A549 (cell line): ENCODE measurements at regions not wholly inside any gene's neighbourhood (a gene's known extent, or its start where the extent isn't known, plus 50 kb on each side); places are given as distances from the start of the nearest gene placed in this dataset.

Source experiments
- ATAC-seq, 2 experiments: fragments of 200-7000 bp in 1 of 2; fragments of >200 bp in 1 of 2; cut with Nextera tagmentation in 1 of 2; cut with Tn5 transposase in 1 of 2; 3 replicates each; pipeline versions ENCODE4 v1.8.0 to v1.9.1; 2018 to 2020; ENCODE audit warnings: mild to moderate bottlenecking in 1 of 2, moderate library complexity in 1 of 2
- CTCF ChIA-PET: fragments of 300-600 bp; sonication (Branson Sonifier 250); formaldehyde crosslinking; extraction: SDS; loops from one replicate; lab custom pipeline; 2021; ENCODE audit warnings: antibody characterized with exemption, inconsistent platforms; lab: Yijun Ruan, JAX
- POLR2A ChIA-PET: fragments of 350-600 bp; formaldehyde crosslinking; extraction: SDS; loops from one replicate; lab custom pipeline; 2021; ENCODE audit warnings: antibody characterized with exemption, inconsistent platforms; lab: Yijun Ruan, JAX
- DNase-seq, 2 experiments: peaks; one replicate each; pipeline versions ENCODE4 v3.0.0 to v3.0.0-alpha.2; 2011 to 2016; ENCODE audit warnings: low read depth in 1 of 2, low spot score in 1 of 2
- FAIRE-seq: peaks from 2 replicates; lab custom pipeline; 2011; peaks lifted over from hg19 to GRCh38; lab: Jason Lieb, UNC
- H3K27ac ChIP-seq, 2 experiments: fragments of >200 bp; sonication (Bioruptor Twin); formaldehyde crosslinking; 3 replicates each; pipeline ENCODE4 v1.5.1; 2016 to 2017
- H3K4me1 ChIP-seq: fragments of >200 bp; sonication (Bioruptor Twin); formaldehyde crosslinking; 3 replicates; pipeline ENCODE4 v1.6.1; 2016
- H3K4me2 ChIP-seq: fragments of >200 bp; sonication (Bioruptor Twin); formaldehyde crosslinking; 3 replicates; pipeline ENCODE4 v1.6.1; 2016
- H3K4me3 ChIP-seq: fragments of >200 bp; sonication (Bioruptor Twin); formaldehyde crosslinking; 3 replicates; pipeline ENCODE4 v1.5.1; 2016
- H3K9me3 ChIP-seq: fragments of >200 bp; sonication (Bioruptor Twin); formaldehyde crosslinking; 3 replicates; pipeline ENCODE4 v1.6.1; 2016
- BCL3 ChIP-seq: fragments of >200 bp; sonication (Bioruptor Twin); formaldehyde crosslinking; IDR thresholded peaks from 3 replicates; pipeline ENCODE4 v1.6.1; 2016
- BHLHE40 ChIP-seq: IDR thresholded peaks from 2 replicates; pipeline ENCODE4 v1.6.1; 2012; ENCODE audit warnings: low read depth, low read length, inconsistent platforms
- CBX2 ChIP-seq: fragments of 200-600 bp; sonication (generic); IDR thresholded peaks from 2 replicates; pipeline ENCODE4 v1.6.1; 2016; ENCODE audit warnings: low read depth, mild to moderate bottlenecking, borderline replicate concordance
- CEBPB ChIP-seq, 2 experiments: fragments of >200 bp in 1 of 2; sonication (Bioruptor Twin) in 1 of 2; formaldehyde crosslinking in 1 of 2; IDR thresholded peaks; 2 replicates each; pipeline ENCODE4 v1.6.1; 2012 to 2016
- CHD2 ChIP-seq: fragments of 150-350 bp; IDR thresholded peaks from 2 replicates; pipeline ENCODE4 v1.6.1; 2014; ENCODE audit warnings: low read length; ENCODE audit not compliant: partially characterized antibody
- CHD4 ChIP-seq: fragments of 200-600 bp; sonication (generic); IDR thresholded peaks from 2 replicates; pipeline ENCODE4 v1.6.1; 2016; ENCODE audit warnings: antibody characterized with exemption, mild to moderate bottlenecking, borderline replicate concordance
- EHMT2 ChIP-seq: fragments of 200-600 bp; sonication (generic); IDR thresholded peaks from 2 replicates; pipeline ENCODE4 v1.6.1; 2016; ENCODE audit warnings: antibody characterized with exemption, low read depth, mild to moderate bottlenecking, moderate library complexity
- EP300 ChIP-seq, 2 experiments: fragments of >200 bp; sonication (Bioruptor Twin); formaldehyde crosslinking; IDR thresholded peaks; 2 replicates in 1 of 2; 3 replicates in 1 of 2; pipeline ENCODE4 v1.6.1; 2016 to 2017
- FOSB ChIP-seq: fragments of 250-450 bp; sonication (Bioruptor Pico); IDR thresholded peaks from 2 replicates; pipeline ENCODE4 v1.5.0; 2020; ENCODE audit warnings: mild to moderate bottlenecking, moderate library complexity
- FOXS1 ChIP-seq: fragments of 250-450 bp; sonication (Bioruptor Pico); IDR thresholded peaks from 2 replicates; pipeline ENCODE4 v1.5.0; 2020; ENCODE audit warnings: mild to moderate bottlenecking, moderate library complexity
- HES2 ChIP-seq: fragments of >200 bp; sonication (Bioruptor Twin); formaldehyde crosslinking; IDR thresholded peaks from 2 replicates; pipeline ENCODE4 v1.6.1; 2016
- HEYL ChIP-seq: fragments of 250-450 bp; sonication (Bioruptor Pico); IDR thresholded peaks from 2 replicates; pipeline ENCODE4 v1.8.0; 2021; ENCODE audit warnings: mild to moderate bottlenecking, moderate library complexity
- JUN ChIP-seq, 2 experiments: fragments of >200 bp; sonication (Bioruptor Twin); formaldehyde crosslinking; IDR thresholded peaks; 2 replicates in 1 of 2; 3 replicates in 1 of 2; pipeline ENCODE4 v1.6.1; 2016 to 2017
- JUNB ChIP-seq: fragments of >200 bp; sonication (Bioruptor Twin); formaldehyde crosslinking; IDR thresholded peaks from 2 replicates; pipeline ENCODE4 v1.6.1; 2016
- KDM5A ChIP-seq: fragments of 200-600 bp; sonication (generic); IDR thresholded peaks from 2 replicates; pipeline ENCODE4 v1.6.1; 2016; ENCODE audit warnings: antibody characterized with exemption, mild to moderate bottlenecking
- MAFK ChIP-seq: fragments of 450-650 bp; IDR thresholded peaks from 2 replicates; pipeline ENCODE4 v1.6.1; 2014; ENCODE audit not compliant: partially characterized antibody
- MYC ChIP-seq: IDR thresholded peaks from 2 replicates; pipeline ENCODE4 v1.6.1; 2012; ENCODE audit warnings: mild to moderate bottlenecking, inconsistent platforms, low read length, improper control_type of control experiment, borderline replicate concordance
- NPAS2 ChIP-seq: fragments of 250-450 bp; sonication (Bioruptor Pico); IDR thresholded peaks from 2 replicates; pipeline ENCODE4 v1.8.0; 2022; ENCODE audit warnings: mild to moderate bottlenecking, moderate library complexity, borderline replicate concordance
- PBX3 ChIP-seq: IDR thresholded peaks from 2 replicates; pipeline ENCODE4 v1.6.1; 2012
- POLR2A ChIP-seq: IDR thresholded peaks from 2 replicates; pipeline ENCODE4 v1.6.1; 2012; ENCODE audit warnings: mild to moderate bottlenecking, low read length
- POLR2AphosphoS2 ChIP-seq: conservative IDR thresholded peaks from 2 replicates; pipeline ENCODE4 v1.6.1; 2012; ENCODE audit warnings: low read length, improper control_type of control experiment, inconsistent platforms
- RAD21 ChIP-seq, 2 experiments: fragments of >200 bp in 1 of 2; sonication (Bioruptor Twin) in 1 of 2; formaldehyde crosslinking in 1 of 2; IDR thresholded peaks in 1 of 2; conservative IDR thresholded peaks in 1 of 2; 2 replicates in 1 of 2; 3 replicates in 1 of 2; pipeline ENCODE4 v1.6.1; 2012 to 2018; ENCODE audit warnings: inconsistent platforms in 1 of 2
- RARB ChIP-seq: fragments of 250-450 bp; sonication (Bioruptor Pico); IDR thresholded peaks from 2 replicates; pipeline ENCODE4 v1.8.0; 2021; ENCODE audit warnings: mild to moderate bottlenecking, moderate library complexity
- REST ChIP-seq: fragments of 200-600 bp; sonication (generic); IDR thresholded peaks from 2 replicates; pipeline ENCODE4 v1.6.1; 2016; ENCODE audit warnings: antibody characterized with exemption, mild to moderate bottlenecking, moderate library complexity
- TP53 ChIP-seq: fragments of 250-450 bp; sonication (Bioruptor Pico); IDR thresholded peaks from 2 replicates; pipeline ENCODE4 v1.5.0; 2021; ENCODE audit warnings: mild to moderate bottlenecking, moderate library complexity
- ZNF302 ChIP-seq: fragments of 250-450 bp; sonication (Bioruptor Pico); IDR thresholded peaks from 2 replicates; pipeline ENCODE4 v1.9.0; 2021; ENCODE audit warnings: inconsistent platforms, mild to moderate bottlenecking, moderate library complexity
- WGBS: methylation state at CpG from one replicate; pipeline ENCODE4 v1.1.6; 2017; ENCODE audit errors: missing lambda C conversion rate; 5-methylcytosine and 5-hydroxymethylcytosine counted together
- TF ChIP-seq, protein P1 (sequence below): IDR thresholded peaks from 2 replicates; pipeline ENCODE4 v1.6.1; 2012

- no peak overlapping the region for H3K27ac ChIP-seq
- ChIA-PET CTCF (no interaction called here), POLR2A (no interaction called here)
- no peak overlapping the region for H3K4me2 ChIP-seq
- FAIRE-seq (no peak), ATAC-seq (no peak), DNase-seq (no peak)
- no peak overlapping the region for H3K4me3 ChIP-seq
- H3K4me1 ChIP-seq: no peaks in the 10 kb centered on the region
- no peaks in the 10 kb centered on the region for H3K9me3 ChIP-seq
- TF ChIP-seq CEBPB (IDR thresholded peaks at IDR 0.05): no peak
- TF ChIP-seq CHD2: no peak
- no peak for TF ChIP-seq EHMT2
- no peak for TF ChIP-seq RAD21 (conservative IDR thresholded peaks at IDR 0.05 in 1 of 2, IDR thresholded peaks at IDR 0.05 in 1 of 2)
- no peak for TF ChIP-seq POLR2A
- TF ChIP-seq FOSB (CRISPR knock-in tag): no peak
- no peak for TF ChIP-seq CBX2
- TF ChIP-seq PBX3: no peak
- no peak for TF ChIP-seq HEYL (CRISPR knock-in tag)
- TF ChIP-seq BHLHE40: no peak
- no peak for TF ChIP-seq POLR2AphosphoS2
- TF ChIP-seq MAFK: no peak
- no peak for TF ChIP-seq TP53
- TF ChIP-seq MYC: no peak
- TF ChIP-seq, protein P1, sequence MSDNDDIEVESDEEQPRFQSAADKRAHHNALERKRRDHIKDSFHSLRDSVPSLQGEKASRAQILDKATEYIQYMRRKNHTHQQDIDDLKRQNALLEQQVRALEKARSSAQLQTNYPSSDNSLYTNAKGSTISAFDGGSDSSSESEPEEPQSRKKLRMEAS: no peak
- TF ChIP-seq NPAS2 (CRISPR knock-in tag): no peak
- no peak for TF ChIP-seq KDM5A
- TF ChIP-seq, all 56 proteins: peak for 0
- WGBS: 45% methylated on average over 4 of the region's 4 CpGs
Observed at GRCh38 chr5:112612663-112613062, 125.0 kb upstream of the APC start.

DNA sequence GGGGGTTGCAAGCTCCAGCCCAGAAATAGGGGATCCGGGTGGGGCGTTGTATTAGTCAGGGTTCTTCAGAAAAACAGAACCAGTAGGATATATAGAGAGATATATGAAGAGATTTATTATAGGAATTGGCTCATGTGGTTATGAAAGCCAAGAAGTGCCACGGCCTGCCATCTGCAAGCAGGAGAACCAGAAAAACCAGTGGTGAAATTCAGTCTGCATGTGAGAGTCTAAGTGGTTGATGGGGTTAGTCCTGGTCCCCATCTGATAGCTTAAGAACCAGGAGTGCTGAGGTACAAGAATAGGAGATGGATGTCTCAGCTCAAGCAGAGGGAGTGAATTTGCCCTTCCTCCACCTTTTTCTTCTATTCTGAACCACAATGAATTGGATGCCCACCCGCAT is 123.4 kb upstream of the APC start:
- Histone ChIP-seq H3K4me3 (no peak overlapping the region), H3K27ac (no peak overlapping the region), H3K4me1 (no peaks in the 10 kb centered on the region), H3K9me3 (no peaks in the 10 kb centered on the region), H3K4me2 (no peak overlapping the region)
- ATAC-seq (no peak), FAIRE-seq (no peak), DNase-seq (no peak)
- WGBS: 20% methylated on average over 4 of the region's 4 CpGs
- ChIA-PET POLR2A (no interaction called here), CTCF (no interaction called here)
- TF ChIP-seq JUNB (no peak), CEBPB (IDR thresholded peaks at IDR 0.05) (no peak), JUN (IDR thresholded peaks at IDR 0.05) (no peak), RARB (CRISPR knock-in tag) (no peak), EP300 (IDR thresholded peaks at IDR 0.05) (no peak)

DNA sequence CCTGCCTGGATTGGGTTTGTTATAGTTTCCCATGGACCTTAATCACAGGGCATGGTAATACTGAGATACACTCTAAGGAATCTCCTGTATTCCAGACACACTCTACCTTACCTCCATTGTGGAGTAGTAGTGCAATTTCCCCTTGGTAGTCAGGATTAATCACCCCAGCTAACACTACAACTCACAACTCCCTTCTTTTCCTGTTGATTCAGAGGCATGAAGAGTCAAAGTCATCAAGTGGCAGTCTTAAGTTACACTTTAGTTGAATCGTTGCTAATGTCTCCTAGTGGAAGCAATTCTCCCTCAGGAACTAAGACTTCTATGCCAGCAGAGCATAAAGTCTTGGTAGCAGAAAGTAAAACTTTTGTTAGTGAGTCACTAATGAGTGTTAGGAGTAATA is 122.7 kb upstream of the APC start:
- POLR2A ChIA-PET: no interaction called here
- Histone ChIP-seq H3K4me3 (no peak overlapping the region), H3K27ac (no peak overlapping the region), H3K9me3 (no peaks in the 10 kb centered on the region), H3K4me2 (no peak overlapping the region), H3K4me1 (no peaks in the 10 kb centered on the region)
- WGBS: 0% methylated on average over 1 of the region's 1 CpG
- ATAC-seq (no peak), FAIRE-seq (no peak), DNase-seq (no peak)
- TF ChIP-seq POLR2A: no peak
- TF ChIP-seq ZNF302 (CRISPR knock-in tag): no peak
- TF ChIP-seq CHD4: no peak
- no peak for TF ChIP-seq REST
- no peak for TF ChIP-seq CBX2
- no peak for TF ChIP-seq FOXS1 (CRISPR knock-in tag)
- no peak for TF ChIP-seq MYC
- no peak for TF ChIP-seq BCL3
- TF ChIP-seq HES2: no peak
- CTCF ChIA-PET: no interaction called here
